Liver (tissue), 8 donors: ENCODE measurements at regions not wholly inside any gene's neighbourhood (a gene's known extent, or its start where the extent isn't known, plus 50 kb on each side); places are given as distances from the start of the nearest gene placed in this dataset.
"Not testable (repeated sequence)": the region's sequence is repeated elsewhere in the genome, so short reads cannot be mapped to it uniquely, and the experiment has no call there.

Experiments
- DNase-seq: peaks from one replicate; pipeline ENCODE4 v3.0.0-alpha.2; 2017; ENCODE audit warnings: low spot score
- H3K27ac ChIP-seq, 2 donors: one replicate each; pipeline ENCODE4 v1.7.0; 2013; ENCODE audit warnings: inconsistent platforms in 2 of 2, low read length in 2 of 2, control low read depth in 1 of 2, low read depth in 1 of 2, mild to moderate bottlenecking in 1 of 2
- H3K27me3 ChIP-seq, 4 donors: one replicate each; pipeline versions ENCODE4 v1.6.1 to v1.7.0; 2013; ENCODE audit warnings: low read length in 3 of 4, inconsistent platforms in 1 of 4, mild to moderate bottlenecking in 1 of 4, moderate library complexity in 1 of 4; ENCODE audit not compliant: control insufficient read depth in 4 of 4, insufficient read depth in 4 of 4
- H3K36me3 ChIP-seq, 4 donors: one replicate each; pipeline versions ENCODE4 v1.6.1 to v1.7.0; 2013; ENCODE audit warnings: low read length in 3 of 4, mild to moderate bottlenecking in 3 of 4, low read depth in 1 of 4, moderate library complexity in 1 of 4; ENCODE audit not compliant: control insufficient read depth in 4 of 4, insufficient read depth in 3 of 4
- H3K4me1 ChIP-seq, 4 donors: one replicate each; pipeline versions ENCODE4 v1.6.1 to v1.7.0; 2013; ENCODE audit warnings: low read length in 3 of 4, mild to moderate bottlenecking in 3 of 4, moderate library complexity in 1 of 4; ENCODE audit not compliant: control insufficient read depth in 4 of 4, insufficient read depth in 4 of 4
- H3K4me3 ChIP-seq, 3 donors: one replicate each; pipeline versions ENCODE4 v1.6.1 to v1.7.0; 2013; ENCODE audit warnings: low read length in 3 of 3, control low read depth in 1 of 3, low read depth in 1 of 3, mild to moderate bottlenecking in 1 of 3
- H3K9ac ChIP-seq, 2 donors: one replicate each; pipeline ENCODE4 v1.7.0; 2013; ENCODE audit warnings: low read length in 2 of 2, mild to moderate bottlenecking in 2 of 2, moderate library complexity in 2 of 2, control low read depth in 1 of 2, low read depth in 1 of 2
- H3K9me3 ChIP-seq, 4 donors: one replicate each; pipeline versions ENCODE4 v1.6.1 to v1.7.0; 2013; ENCODE audit warnings: low read length in 3 of 4; ENCODE audit not compliant: control insufficient read depth in 4 of 4
- EGR1 ChIP-seq, 2 donors: IDR thresholded peaks; 2 replicates each; pipeline ENCODE4 v1.6.1; 2016 to 2018; ENCODE audit warnings: antibody characterized with exemption in 2 of 2, low read depth in 2 of 2
- FOXA1 ChIP-seq: IDR thresholded peaks from 2 replicates; pipeline ENCODE4 v1.6.1; 2016; ENCODE audit warnings: antibody characterized with exemption
- FOXA2 ChIP-seq: IDR thresholded peaks from 2 replicates; pipeline ENCODE4 v1.6.1; 2016; ENCODE audit warnings: antibody characterized with exemption
- HNF4A ChIP-seq, 2 donors: conservative IDR thresholded peaks; 2 replicates each; pipeline ENCODE4 v1.6.1; 2016; ENCODE audit warnings: antibody characterized with exemption in 2 of 2, mild to moderate bottlenecking in 2 of 2
- HNF4G ChIP-seq: IDR thresholded peaks from 2 replicates; pipeline ENCODE4 v1.6.1; 2016; ENCODE audit warnings: antibody characterized with exemption
- JUND ChIP-seq, 2 donors: IDR thresholded peaks; 2 replicates each; pipeline ENCODE4 v1.6.1; 2016; ENCODE audit warnings: antibody characterized with exemption in 2 of 2
- NR2F2 ChIP-seq: IDR thresholded peaks from 2 replicates; pipeline ENCODE4 v1.6.1; 2016; ENCODE audit warnings: antibody characterized with exemption
- RAD21 ChIP-seq, 2 donors: IDR thresholded peaks; 2 replicates each; pipeline ENCODE4 v1.6.1; 2016; ENCODE audit warnings: antibody characterized with exemption in 2 of 2, mild to moderate bottlenecking in 2 of 2
- RXRA ChIP-seq, 2 donors: IDR thresholded peaks; 2 replicates each; pipeline ENCODE4 v1.6.1; 2017 to 2018; ENCODE audit warnings: antibody characterized with exemption in 2 of 2, mild to moderate bottlenecking in 1 of 2
- SP1 ChIP-seq: IDR thresholded peaks from 2 replicates; pipeline ENCODE4 v1.6.1; 2018; ENCODE audit warnings: antibody characterized with exemption, mild to moderate bottlenecking
- TAF1 ChIP-seq: conservative IDR thresholded peaks from 2 replicates; pipeline ENCODE4 v1.6.1; 2016; ENCODE audit warnings: antibody characterized with exemption, mild to moderate bottlenecking
- YY1 ChIP-seq: IDR thresholded peaks from 2 replicates; pipeline ENCODE4 v1.6.1; 2016; ENCODE audit warnings: antibody characterized with exemption, mild to moderate bottlenecking
- WGBS: extraction: QIAGEN DNeasy Blood & Tissue Kit; methylation state at CpG from one replicate; pipeline ENCODE4 v1.1.7; 2013; 5-methylcytosine and 5-hydroxymethylcytosine counted together
- TF ChIP-seq, protein P1 (sequence below): fragments of 150-350 bp; IDR thresholded peaks from 2 replicates; pipeline ENCODE4 v1.5.1; 2017; ENCODE audit warnings: improper control_type of control experiment, low read depth, low read length; ENCODE audit not compliant: missing input control
- TF ChIP-seq, protein P2 (sequence below): IDR thresholded peaks from 2 replicates; pipeline ENCODE4 v1.6.1; 2016; ENCODE audit warnings: antibody characterized with exemption
- TF ChIP-seq, protein P3 (sequence below): IDR thresholded peaks from 2 replicates; pipeline ENCODE4 v1.6.1; 2016; ENCODE audit warnings: antibody characterized with exemption
- TF ChIP-seq, protein P4 (sequence below): IDR thresholded peaks from 2 replicates; pipeline ENCODE4 v1.6.1; 2016; ENCODE audit warnings: antibody characterized with exemption
- donor health status: healthy.
- donor health status: healthy.
- donor health status: healthy.
- donor health status: healthy.
- donor health status: healthy.

DNA sequence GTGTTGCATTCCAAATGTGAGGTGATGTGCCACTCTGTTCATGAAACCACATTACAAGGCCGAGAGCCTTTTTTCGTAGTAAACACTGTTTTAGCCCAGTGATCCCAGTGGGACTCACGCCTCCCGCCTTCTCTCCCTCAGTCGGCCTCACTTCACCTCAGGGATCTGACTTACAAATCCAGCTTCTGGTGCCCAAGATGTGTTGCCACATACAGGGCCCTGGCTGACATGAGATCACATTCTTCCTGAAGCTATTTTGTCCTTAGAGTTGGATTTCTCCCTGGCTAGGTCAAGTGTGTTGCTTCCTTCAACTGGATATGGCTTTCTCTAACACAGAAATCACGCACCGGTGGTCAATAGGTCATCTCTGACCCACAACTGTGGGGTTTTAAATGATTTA lies 354.7 kb downstream of the FBXW7 start:
- WGBS = 80% methylated on average over 7 of the region's 7 CpGs
- no peak overlapping the region for H3K4me3 ChIP-seq
- no peak overlapping the region for H3K27ac ChIP-seq
- no peaks in the 10 kb centered on the region for H3K4me1 ChIP-seq
- TF ChIP-seq HNF4A (conservative IDR thresholded peaks at IDR 0.05) = no peak
- TF ChIP-seq, protein P1, sequence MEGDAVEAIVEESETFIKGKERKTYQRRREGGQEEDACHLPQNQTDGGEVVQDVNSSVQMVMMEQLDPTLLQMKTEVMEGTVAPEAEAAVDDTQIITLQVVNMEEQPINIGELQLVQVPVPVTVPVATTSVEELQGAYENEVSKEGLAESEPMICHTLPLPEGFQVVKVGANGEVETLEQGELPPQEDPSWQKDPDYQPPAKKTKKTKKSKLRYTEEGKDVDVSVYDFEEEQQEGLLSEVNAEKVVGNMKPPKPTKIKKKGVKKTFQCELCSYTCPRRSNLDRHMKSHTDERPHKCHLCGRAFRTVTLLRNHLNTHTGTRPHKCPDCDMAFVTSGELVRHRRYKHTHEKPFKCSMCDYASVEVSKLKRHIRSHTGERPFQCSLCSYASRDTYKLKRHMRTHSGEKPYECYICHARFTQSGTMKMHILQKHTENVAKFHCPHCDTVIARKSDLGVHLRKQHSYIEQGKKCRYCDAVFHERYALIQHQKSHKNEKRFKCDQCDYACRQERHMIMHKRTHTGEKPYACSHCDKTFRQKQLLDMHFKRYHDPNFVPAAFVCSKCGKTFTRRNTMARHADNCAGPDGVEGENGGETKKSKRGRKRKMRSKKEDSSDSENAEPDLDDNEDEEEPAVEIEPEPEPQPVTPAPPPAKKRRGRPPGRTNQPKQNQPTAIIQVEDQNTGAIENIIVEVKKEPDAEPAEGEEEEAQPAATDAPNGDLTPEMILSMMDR = no peak
- no peak for TF ChIP-seq FOXA2
- no peak for TF ChIP-seq TAF1
- TF ChIP-seq SP1 = no peak
- TF ChIP-seq FOXA1 = no peak
- TF ChIP-seq RXRA (IDR thresholded peaks at IDR 0.05) = no peak
- no peaks in the 10 kb centered on the region for H3K27me3 ChIP-seq
- H3K9me3 ChIP-seq = peaks cover 0 to 2% (median under 1%) of the 10 kb centered on the region in 4 donors
- DNase-seq = no peak
- H3K36me3 ChIP-seq = no peaks in the 10 kb centered on the region
- no peak overlapping the region for H3K9ac ChIP-seq

DNA sequence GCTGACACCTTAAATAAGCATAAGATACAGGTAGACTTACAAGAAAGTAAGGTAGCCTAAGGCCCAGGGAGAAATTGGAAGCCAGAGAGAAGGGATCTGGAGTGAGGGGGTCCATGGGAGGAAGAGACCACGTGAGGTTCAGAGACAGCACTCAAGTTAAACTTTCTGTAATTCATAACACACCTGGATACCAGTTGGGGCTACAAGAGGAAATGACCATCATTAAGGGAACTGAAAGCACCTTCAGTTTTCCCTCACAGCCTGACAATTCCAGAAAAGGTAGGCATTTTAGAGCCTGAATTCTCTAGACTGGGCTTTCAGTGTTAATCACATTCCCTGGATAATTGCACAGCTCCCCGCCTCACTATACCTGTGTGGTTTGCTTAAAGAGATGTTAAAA lies 355.5 kb downstream of the FBXW7 start:
- no peak overlapping the region for H3K9ac ChIP-seq
- no peaks in the 10 kb centered on the region for H3K27me3 ChIP-seq
- H3K36me3 ChIP-seq = no peaks in the 10 kb centered on the region
- no peaks in the 10 kb centered on the region for H3K4me1 ChIP-seq
- H3K27ac ChIP-seq = no peak overlapping the region
- WGBS = 78% methylated on average over 2 of the region's 2 CpGs
- TF ChIP-seq TAF1 = no peak
- no peak for TF ChIP-seq FOXA2
- TF ChIP-seq YY1 = no peak
- no peak for TF ChIP-seq HNF4A (conservative IDR thresholded peaks at IDR 0.05)
- no peak for TF ChIP-seq JUND (IDR thresholded peaks at IDR 0.05)
- TF ChIP-seq NR2F2 = no peak
- no peak for TF ChIP-seq HNF4G
- TF ChIP-seq RAD21 (IDR thresholded peaks at IDR 0.05) = no peak
- TF ChIP-seq, protein P2, sequence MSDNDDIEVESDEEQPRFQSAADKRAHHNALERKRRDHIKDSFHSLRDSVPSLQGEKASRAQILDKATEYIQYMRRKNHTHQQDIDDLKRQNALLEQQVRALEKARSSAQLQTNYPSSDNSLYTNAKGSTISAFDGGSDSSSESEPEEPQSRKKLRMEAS = no peak
- no peak for TF ChIP-seq EGR1 (IDR thresholded peaks at IDR 0.05; ENCODE audit: low read depth in 2 of 2)
- TF ChIP-seq, protein P3, sequence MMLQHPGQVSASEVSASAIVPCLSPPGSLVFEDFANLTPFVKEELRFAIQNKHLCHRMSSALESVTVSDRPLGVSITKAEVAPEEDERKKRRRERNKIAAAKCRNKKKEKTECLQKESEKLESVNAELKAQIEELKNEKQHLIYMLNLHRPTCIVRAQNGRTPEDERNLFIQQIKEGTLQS = no peak
- TF ChIP-seq, protein P1 = no peak
- TF ChIP-seq, protein P4, sequence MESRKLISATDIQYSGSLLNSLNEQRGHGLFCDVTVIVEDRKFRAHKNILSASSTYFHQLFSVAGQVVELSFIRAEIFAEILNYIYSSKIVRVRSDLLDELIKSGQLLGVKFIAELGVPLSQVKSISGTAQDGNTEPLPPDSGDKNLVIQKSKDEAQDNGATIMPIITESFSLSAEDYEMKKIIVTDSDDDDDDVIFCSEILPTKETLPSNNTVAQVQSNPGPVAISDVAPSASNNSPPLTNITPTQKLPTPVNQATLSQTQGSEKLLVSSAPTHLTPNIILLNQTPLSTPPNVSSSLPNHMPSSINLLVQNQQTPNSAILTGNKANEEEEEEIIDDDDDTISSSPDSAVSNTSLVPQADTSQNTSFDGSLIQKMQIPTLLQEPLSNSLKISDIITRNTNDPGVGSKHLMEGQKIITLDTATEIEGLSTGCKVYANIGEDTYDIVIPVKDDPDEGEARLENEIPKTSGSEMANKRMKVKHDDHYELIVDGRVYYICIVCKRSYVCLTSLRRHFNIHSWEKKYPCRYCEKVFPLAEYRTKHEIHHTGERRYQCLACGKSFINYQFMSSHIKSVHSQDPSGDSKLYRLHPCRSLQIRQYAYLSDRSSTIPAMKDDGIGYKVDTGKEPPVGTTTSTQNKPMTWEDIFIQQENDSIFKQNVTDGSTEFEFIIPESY = no peak
- no peak for TF ChIP-seq SP1
- TF ChIP-seq RXRA (IDR thresholded peaks at IDR 0.05) = no peak
- TF ChIP-seq FOXA1 = no peak
- no peak for DNase-seq
- H3K4me3 ChIP-seq = no peak overlapping the region
- peaks cover 0 to 2% (median under 1%) of the 10 kb centered on the region in 4 donors for H3K9me3 ChIP-seq

DNA sequence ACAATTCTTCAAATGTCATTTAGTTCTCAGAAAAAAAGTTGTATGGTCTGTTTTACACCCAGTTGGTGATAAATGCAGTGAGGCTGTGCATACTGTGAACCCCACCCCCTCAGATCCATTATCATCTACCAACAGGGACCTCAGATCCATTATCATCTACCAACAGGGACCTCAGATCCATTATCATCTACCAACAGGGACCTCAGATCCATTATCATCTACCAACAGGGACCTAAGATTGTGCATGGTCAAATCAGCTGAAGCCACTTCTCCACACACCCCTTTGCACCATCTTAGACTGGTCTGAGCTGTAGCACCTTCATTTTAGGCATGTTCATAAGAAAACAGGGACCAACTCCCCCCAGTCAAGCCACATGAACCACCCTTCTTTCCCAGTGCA lies 358.4 kb downstream of the FBXW7 start:
- not testable (repeated sequence) for H3K9ac ChIP-seq, H3K4me1 ChIP-seq, DNase-seq, H3K36me3 ChIP-seq, H3K9me3 ChIP-seq, H3K4me3 ChIP-seq, H3K27me3 ChIP-seq, H3K27ac ChIP-seq
